ENCODE measurements at regions not wholly inside any gene's neighbourhood (a gene's known extent, or its start where the extent isn't known, plus 50 kb on each side); places are given as distances from the start of the nearest gene placed in this dataset.

GRCh38 chr3:21234933-21235332 lies 516.1 kb downstream of the ZNF385D start:
- H2BK120ac ChIP-seq (ENCODE audit: insufficient read depth, low read length, poor library complexity): no peak overlapping the region
- no peak overlapping the region for H3K27ac ChIP-seq (ENCODE audit: low read depth, low read length)
- H3K9ac ChIP-seq (ENCODE audit: low read length): no peak overlapping the region
- H2BK12ac ChIP-seq (ENCODE audit: low read length): no peak overlapping the region
- H3K4me1 ChIP-seq (ENCODE audit: control insufficient read depth in 1 of 2, insufficient read depth in 2 of 2, low read length in 2 of 2): no peaks in the 10 kb centered on the region
- WGBS (ENCODE audit: extremely low coverage, insufficient coverage, insufficient read length): no CpG with 5 or more reads among the region's 1 CpG
- H2AK5ac ChIP-seq (ENCODE audit: low read length): no peak overlapping the region
- H3K4me3 ChIP-seq (ENCODE audit: low read depth, low read length): no peak overlapping the region
- H2BK5ac ChIP-seq (ENCODE audit: low read depth, low read length, poor library complexity): no peak overlapping the region
- no peak overlapping the region for H4K91ac ChIP-seq (ENCODE audit: low read depth, low read length)
- no peak overlapping the region for H4K8ac ChIP-seq (ENCODE audit: low read depth, low read length)
- no peaks in the 10 kb centered on the region for H3K9me3 ChIP-seq (ENCODE audit: insufficient read depth, low read depth, low read length)
- H3K23ac ChIP-seq (ENCODE audit: low read length): no peak overlapping the region
- no peaks in the 10 kb centered on the region for H3K36me3 ChIP-seq (ENCODE audit: control insufficient read depth in 1 of 2, insufficient read depth in 2 of 2, low read length in 2 of 2)
- no peak overlapping the region for H4K12ac ChIP-seq (ENCODE audit: low read depth, low read length)
- no peak overlapping the region for H3K4ac ChIP-seq (ENCODE audit: low read depth, low read length)
- H3K14ac ChIP-seq (ENCODE audit: low read length): no peak overlapping the region
- no peak overlapping the region for H3K4me2 ChIP-seq (ENCODE audit: low read length)
- H3K18ac ChIP-seq (ENCODE audit: low read length): no peak overlapping the region
- H2AFZ ChIP-seq (ENCODE audit: insufficient read depth, low read length, poor library complexity): no peak overlapping the region
- H3K79me2 ChIP-seq (ENCODE audit: control insufficient read depth, insufficient read depth, low read length, poor library complexity): no peaks in the 10 kb centered on the region
- no peak for DNase-seq
- H3K27me3 ChIP-seq (ENCODE audit: insufficient read depth, low read length): no peaks in the 10 kb centered on the region
- no peaks in the 10 kb centered on the region for H3K79me1 ChIP-seq (ENCODE audit: low read length)

DNA sequence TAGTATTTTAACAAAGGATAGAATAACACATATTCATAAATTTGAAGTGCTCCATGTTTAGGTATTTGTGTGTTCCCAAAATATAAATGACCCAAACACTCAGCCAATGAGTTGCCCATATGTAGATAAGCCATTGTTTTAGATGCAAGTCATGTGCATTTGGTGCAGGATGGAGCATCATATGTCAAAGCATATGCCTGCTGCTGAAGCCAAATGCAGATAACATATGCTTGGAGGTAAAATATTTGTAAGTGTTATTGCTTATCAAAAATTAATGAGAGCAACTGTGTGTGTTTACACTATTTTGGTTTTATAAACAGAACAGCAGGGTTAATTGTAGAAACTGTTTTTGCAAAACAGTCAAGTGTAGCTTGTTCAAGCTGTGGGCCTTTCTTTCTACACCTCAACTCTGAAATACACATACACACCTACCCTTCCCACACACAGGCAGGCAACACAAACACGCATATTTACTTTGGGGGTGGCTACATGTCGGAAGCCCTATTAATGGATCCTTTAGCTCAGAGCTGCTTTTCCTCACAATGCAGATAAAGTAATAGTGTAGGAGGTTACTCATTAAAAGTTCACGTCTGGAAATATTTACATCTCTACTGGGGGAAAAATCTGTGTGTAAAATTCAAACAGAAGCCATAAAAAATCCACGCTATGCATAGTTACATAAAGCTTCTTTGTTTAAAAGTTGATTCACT lies 521.4 kb downstream of the ZNF385D start:
- H3K36me3 ChIP-seq (ENCODE audit: control insufficient read depth in 1 of 2, insufficient read depth in 2 of 2, low read length in 2 of 2): no peaks in the 10 kb centered on the region
- H3K23ac ChIP-seq (ENCODE audit: low read length): no peak overlapping the region
- H4K8ac ChIP-seq (ENCODE audit: low read depth, low read length): no peak overlapping the region
- H4K91ac ChIP-seq (ENCODE audit: low read depth, low read length): no peak overlapping the region
- no peak overlapping the region for H3K9ac ChIP-seq (ENCODE audit: low read length)
- no CpG with 5 or more reads among the region's 4 CpGs for WGBS (ENCODE audit: extremely low coverage, insufficient coverage, insufficient read length)
- H2BK120ac ChIP-seq (ENCODE audit: insufficient read depth, low read length, poor library complexity): no peak overlapping the region
- H3K4me1 ChIP-seq (ENCODE audit: control insufficient read depth in 1 of 2, insufficient read depth in 2 of 2, low read length in 2 of 2): no peaks in the 10 kb centered on the region
- H3K4ac ChIP-seq (ENCODE audit: low read depth, low read length): no peak overlapping the region
- no peaks in the 10 kb centered on the region for H3K27me3 ChIP-seq (ENCODE audit: insufficient read depth, low read length)
- H2AK5ac ChIP-seq (ENCODE audit: low read length): no peak overlapping the region
- H2BK12ac ChIP-seq (ENCODE audit: low read length): no peak overlapping the region
- no peak overlapping the region for H3K27ac ChIP-seq (ENCODE audit: low read depth, low read length)
- no peak overlapping the region for H2BK5ac ChIP-seq (ENCODE audit: low read depth, low read length, poor library complexity)
- H3K4me2 ChIP-seq (ENCODE audit: low read length): no peak overlapping the region
- no peak overlapping the region for H3K18ac ChIP-seq (ENCODE audit: low read length)
- no peak overlapping the region for H3K14ac ChIP-seq (ENCODE audit: low read length)
- H4K12ac ChIP-seq (ENCODE audit: low read depth, low read length): no peak overlapping the region
- H3K4me3 ChIP-seq (ENCODE audit: low read depth, low read length): no peak overlapping the region
- H3K79me2 ChIP-seq (ENCODE audit: control insufficient read depth, insufficient read depth, low read length, poor library complexity): no peaks in the 10 kb centered on the region
- no peak overlapping the region for H2AFZ ChIP-seq (ENCODE audit: insufficient read depth, low read length, poor library complexity)
- no peak for DNase-seq
- H3K9me3 ChIP-seq (ENCODE audit: insufficient read depth, low read depth, low read length): no peaks in the 10 kb centered on the region
- H3K79me1 ChIP-seq (ENCODE audit: low read length): no peaks in the 10 kb centered on the region

GRCh38 chr3:21226086-21226485 lies 524.9 kb downstream of the ZNF385D start:
- H4K8ac ChIP-seq (ENCODE audit: low read depth, low read length): no peak overlapping the region
- no peak overlapping the region for H3K4me2 ChIP-seq (ENCODE audit: low read length)
- H3K14ac ChIP-seq (ENCODE audit: low read length): no peak overlapping the region
- H3K9ac ChIP-seq (ENCODE audit: low read length): no peak overlapping the region
- no peak overlapping the region for H3K23ac ChIP-seq (ENCODE audit: low read length)
- no peak overlapping the region for H3K4ac ChIP-seq (ENCODE audit: low read depth, low read length)
- H3K79me1 ChIP-seq (ENCODE audit: low read length): peaks cover 2% of the 10 kb centered on the region
- no peak overlapping the region for H2BK5ac ChIP-seq (ENCODE audit: low read depth, low read length, poor library complexity)
- no CpG with 5 or more reads among the region's 13 CpGs for WGBS (ENCODE audit: extremely low coverage, insufficient coverage, insufficient read length)
- H2AFZ ChIP-seq (ENCODE audit: insufficient read depth, low read length, poor library complexity): no peak overlapping the region
- H3K27me3 ChIP-seq (ENCODE audit: insufficient read depth, low read length): no peaks in the 10 kb centered on the region
- no peak overlapping the region for H2AK5ac ChIP-seq (ENCODE audit: low read length)
- H3K18ac ChIP-seq (ENCODE audit: low read length): no peak overlapping the region
- no peaks in the 10 kb centered on the region for H3K79me2 ChIP-seq (ENCODE audit: control insufficient read depth, insufficient read depth, low read length, poor library complexity)
- DNase-seq: no peak
- H3K27ac ChIP-seq (ENCODE audit: low read depth, low read length): no peak overlapping the region
- H2BK120ac ChIP-seq (ENCODE audit: insufficient read depth, low read length, poor library complexity): no peak overlapping the region
- H3K4me3 ChIP-seq (ENCODE audit: low read depth, low read length): no peak overlapping the region
- H3K9me3 ChIP-seq (ENCODE audit: insufficient read depth, low read depth, low read length): no peaks in the 10 kb centered on the region
- peaks cover 3 to 7% of the 10 kb centered on the region in 2 experiments for H3K4me1 ChIP-seq (ENCODE audit: control insufficient read depth in 1 of 2, insufficient read depth in 2 of 2, low read length in 2 of 2)
- no peak overlapping the region for H4K91ac ChIP-seq (ENCODE audit: low read depth, low read length)
- H3K36me3 ChIP-seq (ENCODE audit: control insufficient read depth in 1 of 2, insufficient read depth in 2 of 2, low read length in 2 of 2): no peaks in the 10 kb centered on the region
- no peak overlapping the region for H4K12ac ChIP-seq (ENCODE audit: low read depth, low read length)
- no peak overlapping the region for H2BK12ac ChIP-seq (ENCODE audit: low read length)

- Histone ChIP-seq H3K4ac (ENCODE audit: low read depth, low read length) (no peak overlapping the region), H2AK5ac (ENCODE audit: low read length) (no peak overlapping the region), H4K8ac (ENCODE audit: low read depth, low read length) (no peak overlapping the region), H3K36me3 (ENCODE audit: control insufficient read depth in 1 of 2, insufficient read depth in 2 of 2, low read length in 2 of 2) (no peaks in the 10 kb centered on the region), H3K9me3 (ENCODE audit: insufficient read depth, low read depth, low read length) (no peaks in the 10 kb centered on the region), H4K91ac (ENCODE audit: low read depth, low read length) (no peak overlapping the region), H2BK120ac (ENCODE audit: insufficient read depth, low read length, poor library complexity) (no peak overlapping the region), H3K9ac (ENCODE audit: low read length) (no peak overlapping the region), H3K4me3 (ENCODE audit: low read depth, low read length) (no peak overlapping the region), H3K4me1 (ENCODE audit: control insufficient read depth in 1 of 2, insufficient read depth in 2 of 2, low read length in 2 of 2) (peaks cover 3 to 7% of the 10 kb centered on the region in 2 experiments), H3K18ac (ENCODE audit: low read length) (no peak overlapping the region), H3K79me1 (ENCODE audit: low read length) (peaks cover 2% of the 10 kb centered on the region), H2BK12ac (ENCODE audit: low read length) (no peak overlapping the region), H3K27ac (ENCODE audit: low read depth, low read length) (no peak overlapping the region), H3K4me2 (ENCODE audit: low read length) (no peak overlapping the region), H3K23ac (ENCODE audit: low read length) (no peak overlapping the region), H3K27me3 (ENCODE audit: insufficient read depth, low read length) (no peaks in the 10 kb centered on the region), H3K14ac (ENCODE audit: low read length) (no peak overlapping the region), H2BK5ac (ENCODE audit: low read depth, low read length, poor library complexity) (no peak overlapping the region), H3K79me2 (ENCODE audit: control insufficient read depth, insufficient read depth, low read length, poor library complexity) (no peaks in the 10 kb centered on the region), H2AFZ (ENCODE audit: insufficient read depth, low read length, poor library complexity) (no peak overlapping the region), H4K12ac (ENCODE audit: low read depth, low read length) (no peak overlapping the region)
- no CpG with 5 or more reads among the region's 1 CpG for WGBS (ENCODE audit: extremely low coverage, insufficient coverage, insufficient read length)
- no peak for DNase-seq
Measured at GRCh38 chr3:21220944-21221343, 530.1 kb downstream of the ZNF385D start.

All from trophoblast cell (in vitro differentiated cells and primary cell).